Osteocyte (in vitro differentiated cells): ENCODE measurements at regions not wholly inside any gene's neighbourhood (a gene's known extent, or its start where the extent isn't known, plus 50 kb on each side); places are given as distances from the start of the nearest gene placed in this dataset.

ENCODE experiments used
- DNase-seq: peaks from one replicate; pipeline ENCODE4 v3.0.0; 2021; ENCODE audit warnings: mixed read lengths; ENCODE audit not compliant: unreplicated experiment; ENCODE audit errors: extremely low spot score
- H3K27ac Mint-ChIP-seq: one replicate; pipeline ENCODE4 v1.8.0; 2021; ENCODE audit warnings: mild to moderate bottlenecking, mixed read lengths; ENCODE audit not compliant: unreplicated experiment
- H3K27me3 Mint-ChIP-seq: one replicate; pipeline ENCODE4 v1.8.0; 2021; ENCODE audit warnings: mixed read lengths; ENCODE audit not compliant: unreplicated experiment
- H3K36me3 Mint-ChIP-seq: one replicate; pipeline ENCODE4 v1.8.0; 2021; ENCODE audit warnings: mixed read lengths; ENCODE audit not compliant: unreplicated experiment
- H3K4me1 Mint-ChIP-seq: one replicate; pipeline ENCODE4 v1.8.0; 2021; ENCODE audit warnings: mixed read lengths; ENCODE audit not compliant: unreplicated experiment
- H3K4me3 Mint-ChIP-seq: one replicate; pipeline ENCODE4 v1.8.0; 2021; ENCODE audit warnings: mild to moderate bottlenecking, moderate library complexity, mixed read lengths; ENCODE audit not compliant: unreplicated experiment
- H3K9me3 Mint-ChIP-seq: one replicate; pipeline ENCODE4 v1.8.0; 2021; ENCODE audit warnings: mixed read lengths; ENCODE audit not compliant: unreplicated experiment
- CTCF ChIP-seq: fragments of 200-600 bp; sonication (generic); IDR thresholded peaks from 2 replicates; pipeline ENCODE4 v1.5.0; 2021; ENCODE audit warnings: antibody characterized with exemption, mild to moderate bottlenecking, moderate library complexity

GRCh38 chr12:116466536-116466935 is 92.6 kb upstream of the MAP1LC3B2 start:
- Mint-ChIP-seq H3K27ac (peak overlapping the region; percentile 47), H3K4me3 (no peak overlapping the region), H3K4me1 (peaks cover 9% of the 10 kb centered on the region), H3K9me3 (no peaks in the 10 kb centered on the region), H3K36me3 (no peaks in the 10 kb centered on the region), H3K27me3 (no peaks in the 10 kb centered on the region)
- no peak for TF ChIP-seq CTCF
- no peak for DNase-seq

GRCh38 chr12:116469344-116469743 is 89.8 kb upstream of the MAP1LC3B2 start:
- no peak for DNase-seq
- no peaks in the 10 kb centered on the region for H3K27me3 Mint-ChIP-seq
- peaks cover 12% of the 10 kb centered on the region for H3K4me1 Mint-ChIP-seq
- H3K27ac Mint-ChIP-seq, result no peak overlapping the region
- TF ChIP-seq CTCF, result no peak
- no peaks in the 10 kb centered on the region for H3K9me3 Mint-ChIP-seq
- no peaks in the 10 kb centered on the region for H3K36me3 Mint-ChIP-seq
- no peak overlapping the region for H3K4me3 Mint-ChIP-seq

- peaks cover 8% of the 10 kb centered on the region for H3K9me3 Mint-ChIP-seq
- no peak overlapping the region for H3K27ac Mint-ChIP-seq
- H3K4me1 Mint-ChIP-seq, result peaks cover 10% of the 10 kb centered on the region
- H3K27me3 Mint-ChIP-seq, result no peaks in the 10 kb centered on the region
- TF ChIP-seq CTCF, result no peak
- H3K4me3 Mint-ChIP-seq, result no peak overlapping the region
- no peak for DNase-seq
- H3K36me3 Mint-ChIP-seq, result peaks cover 2% of the 10 kb centered on the region
Measured at GRCh38 chr12:116471544-116471943, 87.6 kb upstream of the MAP1LC3B2 start.

GRCh38 chr12:116472193-116472592 is 87.0 kb upstream of the MAP1LC3B2 start:
- Mint-ChIP-seq H3K4me1 (peaks cover 6% of the 10 kb centered on the region), H3K36me3 (peaks cover 2% of the 10 kb centered on the region)

GRCh38 chr12:116473416-116473815 is 85.8 kb upstream of the MAP1LC3B2 start:
- no peaks in the 10 kb centered on the region for H3K27me3 Mint-ChIP-seq
- peaks cover 2% of the 10 kb centered on the region for H3K36me3 Mint-ChIP-seq
- TF ChIP-seq CTCF, result no peak
- H3K4me1 Mint-ChIP-seq, result peaks cover 6% of the 10 kb centered on the region
- DNase-seq, result no peak
- no peak overlapping the region for H3K27ac Mint-ChIP-seq
- H3K4me3 Mint-ChIP-seq, result no peak overlapping the region
- H3K9me3 Mint-ChIP-seq, result peaks cover 12% of the 10 kb centered on the region

More at GRCh38 chr12:116472193-116472592, 87.0 kb upstream of the MAP1LC3B2 start:
- no peaks in the 10 kb centered on the region for H3K27me3 Mint-ChIP-seq
- peaks cover 9% of the 10 kb centered on the region for H3K9me3 Mint-ChIP-seq
- no peak for TF ChIP-seq CTCF
- H3K27ac Mint-ChIP-seq, result no peak overlapping the region
- no peak overlapping the region for H3K4me3 Mint-ChIP-seq
- no peak for DNase-seq
